HG03025 (cell line): ENCODE measurements at regions not wholly inside any gene's neighbourhood (a gene's known extent, or its start where the extent isn't known, plus 50 kb on each side); places are given as distances from the start of the nearest gene placed in this dataset.
A peak's percentile ranks its signal among the peaks of the same experiment; 100 is the strongest.

Experiments
- ATAC-seq: cut with Tn5 transposase; IDR thresholded peaks from one replicate; pipeline ENCODE4 v1.9.1; 2021; ENCODE audit warnings: mild to moderate bottlenecking, moderate library complexity; ENCODE audit not compliant: unreplicated experiment, low FRiP score

- no peak for ATAC-seq
Measured at GRCh38 chr4:115865736-115866135, 752.3 kb upstream of the NDST4 start.

GRCh38 chr4:115852767-115853091 is 739.3 kb upstream of the NDST4 start:
- no peak for ATAC-seq

GRCh38 chr4:115851918-115852766 is 738.7 kb upstream of the NDST4 start:
- ATAC-seq = peak; percentile 82

- peak; percentile 44 for ATAC-seq
Measured at GRCh38 chr4:115850799-115851509, 737.5 kb upstream of the NDST4 start.

DNA sequence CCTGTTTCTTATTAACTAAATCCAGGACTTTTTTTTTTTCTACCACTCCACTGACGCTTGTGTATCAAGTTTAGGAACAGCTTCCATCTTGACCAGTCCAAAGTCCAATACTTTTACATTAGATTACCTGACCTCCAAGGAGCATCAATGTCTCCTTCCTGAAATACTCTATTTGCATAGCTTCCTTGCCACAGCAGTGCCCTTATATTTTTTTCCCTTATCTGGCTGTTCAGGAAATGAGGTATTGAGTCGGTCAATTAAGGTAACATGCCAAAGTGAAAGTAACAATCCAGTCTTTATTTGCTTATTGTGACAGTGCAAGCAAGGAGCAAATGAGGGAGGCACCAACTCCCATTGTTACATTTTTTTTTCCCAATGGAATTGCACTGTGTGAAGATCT is 730.8 kb upstream of the NDST4 start:
- ATAC-seq = no peak

- no peak for ATAC-seq
Measured at GRCh38 chr4:115841871-115842270, 728.5 kb upstream of the NDST4 start.

- ATAC-seq = no peak
Measured at GRCh38 chr4:115834441-115834840, 721.0 kb upstream of the NDST4 start.

GRCh38 chr4:115824630-115825029 is 711.2 kb upstream of the NDST4 start:
- no peak for ATAC-seq

DNA sequence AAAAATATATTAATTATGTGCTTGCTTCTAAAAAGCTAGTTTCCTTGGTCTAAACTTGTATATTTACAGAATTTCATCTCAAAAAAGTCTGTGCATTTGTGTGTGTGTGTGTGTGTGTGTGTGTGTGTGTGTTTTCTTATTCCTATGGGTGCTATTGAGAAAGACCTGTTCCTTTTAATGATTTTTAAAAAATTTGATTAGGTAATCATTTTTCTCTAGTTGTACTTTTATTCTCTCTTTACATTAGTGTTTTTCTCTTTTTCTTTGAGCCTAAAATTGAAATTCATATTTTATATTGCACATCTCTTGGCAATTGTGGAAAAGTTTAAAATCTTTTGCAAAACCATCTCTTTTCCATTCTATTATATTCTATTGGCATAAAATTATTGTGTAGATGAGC is 690.4 kb upstream of the NDST4 start:
- ATAC-seq = no peak

- ATAC-seq = no peak
Measured at GRCh38 chr4:115790812-115791211, 677.4 kb upstream of the NDST4 start.

DNA sequence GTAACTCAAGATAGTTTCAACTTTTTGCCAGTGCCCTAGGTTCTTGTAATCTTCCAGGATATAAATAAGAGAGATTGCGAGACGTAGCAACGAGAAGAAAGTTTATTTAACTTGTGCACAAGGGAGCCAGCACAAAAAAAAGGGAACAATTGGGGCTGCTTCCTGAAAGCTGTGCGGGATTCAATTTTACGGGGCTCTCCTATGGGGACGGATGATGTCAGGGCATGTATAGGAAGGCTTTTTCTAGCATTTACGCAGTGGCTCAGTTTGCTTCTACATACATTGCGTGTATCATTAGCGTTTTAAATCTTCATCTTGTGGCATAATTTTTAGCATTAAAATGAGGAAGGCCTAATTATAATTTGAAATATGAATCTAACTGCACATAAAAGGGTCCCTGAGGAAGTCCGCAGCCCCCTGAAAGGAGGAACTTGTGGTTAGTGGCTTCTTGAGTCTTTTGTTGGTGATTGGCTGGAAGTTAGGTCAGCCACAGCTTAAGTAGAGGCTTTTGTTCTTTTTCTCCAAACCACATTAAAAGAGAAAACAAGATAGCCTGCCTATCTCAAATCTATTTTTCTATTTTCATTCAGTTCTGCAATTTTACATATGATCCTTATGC is 668.2 kb upstream of the NDST4 start:
- ATAC-seq = peak; percentile 41

GRCh38 chr4:115780835-115781234 is 667.4 kb upstream of the NDST4 start:
- peak; percentile 83 for ATAC-seq

DNA sequence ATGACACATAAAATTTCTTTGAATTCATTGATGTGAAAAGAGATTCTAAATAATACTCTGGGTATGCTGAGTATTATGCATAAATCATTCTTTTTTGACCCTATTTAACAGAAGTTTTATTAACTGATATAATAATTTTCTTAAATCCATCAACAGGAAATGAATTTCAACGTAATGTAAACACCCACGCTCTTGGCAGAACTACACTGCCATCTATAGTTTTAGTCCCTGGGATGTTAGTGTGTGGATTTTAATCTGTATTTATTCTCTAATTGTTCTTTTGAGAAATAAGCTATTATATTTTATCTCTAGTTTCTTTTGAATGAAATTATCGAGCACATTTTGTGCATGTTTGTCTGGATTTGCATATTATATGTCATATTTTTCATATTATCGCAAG is 666.8 kb upstream of the NDST4 start:
- ATAC-seq = no peak

- ATAC-seq = no peak
Measured at GRCh38 chr4:115770046-115770543, 656.7 kb upstream of the NDST4 start.

- no peak for ATAC-seq
Measured at GRCh38 chr4:115769396-115769795, 656.0 kb upstream of the NDST4 start.

DNA sequence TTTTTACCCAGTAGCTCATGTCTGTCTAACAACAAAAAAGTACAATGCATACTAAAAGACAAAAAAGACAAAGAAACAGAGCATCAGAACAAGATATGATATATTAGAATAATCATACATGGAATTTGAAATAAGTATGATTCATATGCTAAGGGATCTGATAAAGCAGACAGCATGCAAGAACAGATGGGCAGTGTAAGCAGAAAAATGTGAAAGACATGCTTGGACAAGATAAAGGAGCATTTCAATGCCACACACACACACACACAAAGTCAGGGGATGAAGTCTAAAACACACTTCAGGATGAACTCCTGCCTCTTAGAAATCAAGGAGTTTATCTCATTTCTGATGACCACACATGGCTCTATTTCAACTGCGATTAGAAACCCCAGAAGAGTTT is 649.6 kb upstream of the NDST4 start:
- no peak for ATAC-seq

DNA sequence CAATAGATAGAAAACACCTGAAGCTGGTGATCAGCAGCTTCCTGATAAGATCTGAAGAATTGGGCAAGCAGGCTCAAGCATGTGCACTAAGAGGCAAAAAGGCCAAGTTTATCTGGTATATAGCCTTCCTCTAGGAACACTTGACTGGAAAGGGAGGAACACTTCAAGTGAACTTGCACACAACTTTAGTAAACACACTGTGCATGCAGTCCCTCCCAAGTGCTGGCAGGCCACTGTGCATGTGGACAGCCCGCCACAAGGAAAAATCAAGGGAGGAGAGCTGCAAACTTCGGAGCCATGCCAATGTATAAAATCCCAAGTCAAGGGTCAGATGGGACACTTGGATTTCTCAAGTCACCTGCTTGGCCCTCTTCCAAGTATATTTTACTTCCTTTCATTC is 645.8 kb upstream of the NDST4 start:
- ATAC-seq = no peak

GRCh38 chr4:115749404-115749803 is 636.0 kb upstream of the NDST4 start:
- ATAC-seq = no peak

DNA sequence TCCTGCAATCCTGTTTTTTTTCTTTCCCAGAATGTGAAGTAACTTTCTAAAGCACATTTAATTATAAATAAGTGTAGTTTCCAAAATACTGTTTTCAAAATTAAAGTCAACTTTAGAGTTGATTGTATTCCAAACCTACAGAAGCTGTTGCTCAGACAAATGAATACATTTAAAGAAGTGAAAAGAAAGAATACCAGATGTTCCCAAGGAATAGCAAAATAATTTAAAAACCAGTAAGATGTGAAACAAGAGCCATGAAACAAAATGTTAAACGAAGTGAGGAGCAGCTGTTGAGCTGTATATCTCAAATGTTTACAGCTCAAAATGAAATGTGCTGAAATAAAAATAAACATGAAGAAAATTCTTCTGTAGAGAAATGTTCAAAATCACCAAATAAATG is 627.4 kb upstream of the NDST4 start:
- no peak for ATAC-seq

- ATAC-seq = no peak
Measured at GRCh38 chr4:115729739-115730266, 616.4 kb upstream of the NDST4 start.

GRCh38 chr4:115723621-115724020 is 610.2 kb upstream of the NDST4 start:
- no peak for ATAC-seq
